ENCODE measurements at regions not wholly inside any gene's neighbourhood (a gene's known extent, or its start where the extent isn't known, plus 50 kb on each side); places are given as distances from the start of the nearest gene placed in this dataset.

DNA sequence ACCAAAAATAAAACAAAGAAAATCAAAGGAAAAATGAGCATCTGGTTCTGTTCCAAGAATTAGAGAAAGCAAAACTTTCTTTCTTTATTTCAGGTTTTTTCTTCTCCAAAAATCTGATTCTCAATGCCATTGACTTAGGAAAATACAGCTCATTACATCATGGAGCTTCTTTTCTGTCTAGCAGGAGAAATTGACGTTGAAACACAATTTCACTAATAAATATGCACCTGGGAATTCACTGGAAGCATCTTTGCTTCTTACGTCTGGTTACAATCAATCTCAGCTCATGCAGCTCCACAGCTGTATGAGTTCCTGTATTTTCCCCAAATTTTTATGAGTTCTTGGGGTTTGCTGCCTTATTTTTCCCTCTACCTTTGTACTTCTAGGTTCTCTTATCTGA lies 1568.6 kb upstream of the GOT2 start:
- TF ChIP-seq EP300 (IDR thresholded peaks at IDR 0.05), result no peak
- no peak for TF ChIP-seq POLR2A (IDR thresholded peaks at IDR 0.05)
- H3K9me3 ChIP-seq, result peaks cover 0 to 15% (median 2%) of the 10 kb centered on the region in 4 donors
- intact Hi-C loops (cut with DNase I; ENCODE audit: low total_unique reads), result no loop called here
- no peaks in the 10 kb centered on the region for H3K4me1 ChIP-seq
- DNase-seq, result no peak
- H3K27ac ChIP-seq, result no peak overlapping the region
- no peak overlapping the region for H3K4me3 ChIP-seq
- 63 to 84% (median 74%) methylated on average over 2 of the region's 2 CpGs for WGBS, 5 donors
- H3K27me3 ChIP-seq, result no peaks in the 10 kb centered on the region
- no peaks in the 10 kb centered on the region for H3K36me3 ChIP-seq

DNA sequence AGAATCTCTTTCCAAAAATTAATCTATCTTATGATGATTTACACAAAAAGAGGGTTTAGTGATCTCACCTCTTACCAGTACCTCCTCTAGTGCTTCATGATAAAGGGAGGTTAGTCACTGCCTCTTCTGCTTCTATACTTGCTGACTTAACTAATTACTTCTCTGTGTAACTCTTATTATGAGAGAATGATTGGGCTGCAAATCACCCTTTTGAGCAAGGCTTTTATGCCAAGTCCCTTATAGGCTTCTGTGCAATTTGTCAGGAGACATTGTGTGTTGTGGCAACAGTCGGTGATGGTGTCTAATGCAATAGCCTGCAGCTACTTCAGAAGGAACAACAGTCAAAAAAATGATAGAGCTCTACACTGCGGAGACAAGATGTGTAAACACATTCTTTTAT lies 1568.1 kb upstream of the GOT2 start:
- no peaks in the 10 kb centered on the region for H3K36me3 ChIP-seq
- no peaks in the 10 kb centered on the region for H3K27me3 ChIP-seq
- intact Hi-C loops (cut with DNase I; ENCODE audit: low total_unique reads), result no loop called here
- H3K4me3 ChIP-seq, result no peak overlapping the region
- no peak overlapping the region for H3K27ac ChIP-seq
- no peak for TF ChIP-seq EP300 (IDR thresholded peaks at IDR 0.05)
- TF ChIP-seq, protein P1, sequence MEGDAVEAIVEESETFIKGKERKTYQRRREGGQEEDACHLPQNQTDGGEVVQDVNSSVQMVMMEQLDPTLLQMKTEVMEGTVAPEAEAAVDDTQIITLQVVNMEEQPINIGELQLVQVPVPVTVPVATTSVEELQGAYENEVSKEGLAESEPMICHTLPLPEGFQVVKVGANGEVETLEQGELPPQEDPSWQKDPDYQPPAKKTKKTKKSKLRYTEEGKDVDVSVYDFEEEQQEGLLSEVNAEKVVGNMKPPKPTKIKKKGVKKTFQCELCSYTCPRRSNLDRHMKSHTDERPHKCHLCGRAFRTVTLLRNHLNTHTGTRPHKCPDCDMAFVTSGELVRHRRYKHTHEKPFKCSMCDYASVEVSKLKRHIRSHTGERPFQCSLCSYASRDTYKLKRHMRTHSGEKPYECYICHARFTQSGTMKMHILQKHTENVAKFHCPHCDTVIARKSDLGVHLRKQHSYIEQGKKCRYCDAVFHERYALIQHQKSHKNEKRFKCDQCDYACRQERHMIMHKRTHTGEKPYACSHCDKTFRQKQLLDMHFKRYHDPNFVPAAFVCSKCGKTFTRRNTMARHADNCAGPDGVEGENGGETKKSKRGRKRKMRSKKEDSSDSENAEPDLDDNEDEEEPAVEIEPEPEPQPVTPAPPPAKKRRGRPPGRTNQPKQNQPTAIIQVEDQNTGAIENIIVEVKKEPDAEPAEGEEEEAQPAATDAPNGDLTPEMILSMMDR (IDR thresholded peaks at IDR 0.05), result no peak
- no peak for TF ChIP-seq POLR2AphosphoS5 (IDR thresholded peaks at IDR 0.05)
- no peak for TF ChIP-seq POLR2A (IDR thresholded peaks at IDR 0.05)
- no peak for DNase-seq
- H3K4me1 ChIP-seq, result no peaks in the 10 kb centered on the region
- 64 to 74% (median 68%) methylated on average over 2 of the region's 2 CpGs for WGBS, 5 donors
- H3K9me3 ChIP-seq, result peaks cover 0 to 15% (median 2%) of the 10 kb centered on the region in 4 donors

DNA sequence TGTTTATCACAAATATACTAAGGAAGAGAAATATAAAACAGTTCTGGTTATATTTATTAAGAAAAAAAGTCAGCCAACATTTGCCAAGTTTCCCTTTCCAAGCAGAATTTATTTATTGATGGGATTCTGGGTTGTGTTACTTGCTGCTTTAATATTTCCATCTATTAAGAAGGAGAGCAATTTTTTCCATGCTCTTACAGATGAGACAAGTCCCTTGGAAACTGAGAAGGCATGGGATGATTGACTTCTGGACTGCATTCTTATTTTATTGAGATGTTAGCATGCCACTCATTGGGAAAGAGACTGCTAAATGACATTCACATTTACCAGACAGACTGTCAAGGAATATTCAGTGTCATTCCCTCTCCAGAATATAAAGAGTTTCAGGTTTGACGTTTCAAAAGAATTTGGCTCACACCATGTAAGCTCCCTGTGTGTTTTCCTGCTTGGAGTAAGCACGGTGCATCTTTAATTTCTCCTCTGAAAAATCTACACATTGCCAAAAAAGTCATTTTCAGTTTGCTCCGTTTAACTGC lies 1565.2 kb upstream of the GOT2 start:
- TF ChIP-seq POLR2AphosphoS5 (IDR thresholded peaks at IDR 0.05) (no peak), EP300 (IDR thresholded peaks at IDR 0.05) (no peak), POLR2A (IDR thresholded peaks at IDR 0.05) (no peak)
- TF ChIP-seq, protein P1 (IDR thresholded peaks at IDR 0.05), result no peak
- WGBS, 5 donors, result 67 to 79% (median 77%) methylated on average over 3 of the region's 3 CpGs

DNA sequence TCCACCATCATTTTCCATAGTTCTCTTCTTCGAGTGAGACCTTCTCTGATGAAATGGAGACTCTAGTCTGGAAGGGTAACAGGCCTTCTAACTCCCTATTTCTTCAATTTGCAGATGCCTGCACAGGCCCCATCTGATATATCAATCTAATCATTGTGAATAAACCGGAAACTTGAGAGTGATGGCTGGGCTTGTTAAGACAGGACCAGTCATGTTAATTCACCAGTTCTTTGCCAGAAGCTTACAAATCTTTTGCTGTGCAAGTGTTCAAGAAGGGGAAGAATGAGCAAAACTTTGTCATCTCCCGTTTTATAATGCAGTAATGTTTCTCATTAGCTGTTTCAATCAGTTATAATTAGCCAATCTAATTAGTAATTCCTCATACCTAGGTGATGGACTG lies 1561.3 kb upstream of the GOT2 start:
- no peak overlapping the region for H3K4me3 ChIP-seq
- DNase-seq, result no peak
- H3K36me3 ChIP-seq, result no peaks in the 10 kb centered on the region
- no peak overlapping the region for H3K27ac ChIP-seq
- H3K9me3 ChIP-seq, result no peaks in the 10 kb centered on the region
- WGBS, 5 donors, result 60 to 85% (median 75%) methylated on average over 3 of the region's 3 CpGs
- intact Hi-C loops (cut with DNase I; ENCODE audit: low total_unique reads), result no loop called here
- no peaks in the 10 kb centered on the region for H3K4me1 ChIP-seq
- TF ChIP-seq POLR2AphosphoS5 (IDR thresholded peaks at IDR 0.05) (no peak), EP300 (IDR thresholded peaks at IDR 0.05) (no peak), POLR2A (IDR thresholded peaks at IDR 0.05) (no peak)
- TF ChIP-seq, protein P1 (IDR thresholded peaks at IDR 0.05), result no peak
- no peaks in the 10 kb centered on the region for H3K27me3 ChIP-seq

More for the DNA sequence above, 1565.2 kb upstream of the GOT2 start:
- no peaks in the 10 kb centered on the region for H3K27me3 ChIP-seq
- intact Hi-C loops (cut with DNase I; ENCODE audit: low total_unique reads), result no loop called here
- no peak overlapping the region for H3K4me3 ChIP-seq
- H3K36me3 ChIP-seq, result no peaks in the 10 kb centered on the region
- H3K27ac ChIP-seq, result no peak overlapping the region
- peaks cover 0 to 14% (median 2%) of the 10 kb centered on the region in 4 donors for H3K9me3 ChIP-seq
- H3K4me1 ChIP-seq, result no peaks in the 10 kb centered on the region
- DNase-seq, result no peak

DNA sequence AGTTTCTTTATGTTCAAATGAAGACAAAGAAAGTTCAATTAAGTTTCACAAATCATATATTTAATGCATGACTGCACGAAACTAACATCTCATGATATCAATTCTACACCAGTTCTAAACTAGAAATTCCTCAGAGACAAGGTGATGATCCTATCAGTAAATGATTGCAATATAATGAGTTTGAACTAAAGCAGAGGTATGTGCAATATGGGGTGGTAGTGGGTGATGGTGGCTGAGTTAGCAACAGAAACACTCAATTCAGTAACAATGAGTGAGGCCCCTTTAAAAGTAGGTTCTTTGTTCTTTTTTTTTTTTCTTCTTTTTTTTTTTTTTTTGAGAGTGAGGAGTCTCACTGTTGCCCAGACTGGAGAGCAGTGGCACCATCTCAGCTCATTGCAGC lies 1551.7 kb upstream of the GOT2 start:
- TF ChIP-seq POLR2AphosphoS5 (IDR thresholded peaks at IDR 0.05), result no peak
- TF ChIP-seq EP300 (IDR thresholded peaks at IDR 0.05), result no peak
- TF ChIP-seq POLR2A (IDR thresholded peaks at IDR 0.05), result no peak
- TF ChIP-seq, protein P1 (IDR thresholded peaks at IDR 0.05), result no peak
- H3K4me1 ChIP-seq, result no peaks in the 10 kb centered on the region
- DNase-seq, result no peak
- H3K4me3 ChIP-seq, result no peak overlapping the region
- H3K27ac ChIP-seq, result no peak overlapping the region
- no peaks in the 10 kb centered on the region for H3K36me3 ChIP-seq
- no peaks in the 10 kb centered on the region for H3K27me3 ChIP-seq
- no peaks in the 10 kb centered on the region for H3K9me3 ChIP-seq
- intact Hi-C loops (cut with DNase I; ENCODE audit: low total_unique reads), result no loop called here
- WGBS, 5 donors, result 70 to 87% (median 77%) methylated on average over 1 of the region's 1 CpG

Measured in stomach (tissue), 8 donors.